H1 (cell line): ENCODE measurements at regions not wholly inside any gene's neighbourhood (a gene's known extent, or its start where the extent isn't known, plus 50 kb on each side); places are given as distances from the start of the nearest gene placed in this dataset.

Experiments used
- CTCF ChIA-PET: fragments of 300-600 bp; sonication (Branson Sonifier 250); formaldehyde crosslinking; loops from one replicate; lab custom pipeline; 2021; ENCODE audit not compliant: partially characterized antibody; lab: Charles Lee
- POLR2A ChIA-PET: fragments of 300-600 bp; sonication (Branson Sonifier 250); formaldehyde crosslinking; loops from one replicate; lab custom pipeline; 2021; ENCODE audit warnings: inconsistent platforms; ENCODE audit not compliant: partially characterized antibody; lab: Charles Lee
- DNase-seq, 2 experiments: peaks; one replicate each; pipeline versions ENCODE4 v3.0.0 to v3.0.0-alpha.2; 2010 to 2022; ENCODE audit warnings: low spot score in 2 of 2, low read depth in 1 of 2, mixed read lengths in 1 of 2
- FAIRE-seq: peaks from 2 replicates; lab custom pipeline; 2011; peaks lifted over from hg19 to GRCh38; lab: Jason Lieb, UNC
- H2AFZ ChIP-seq: 2 replicates; pipeline ENCODE4 v1.8.1; 2012; ENCODE audit warnings: low read length, inconsistent platforms
- H2AK5ac ChIP-seq: 2 replicates; pipeline ENCODE4 v1.6.1; 2013; ENCODE audit warnings: low read depth, low read length
- H2BK120ac ChIP-seq: replicated peaks from 2 replicates; pipeline ENCODE3; 2013; ENCODE audit warnings: low read depth, low read length, inconsistent platforms
- H2BK12ac ChIP-seq: 2 replicates; pipeline ENCODE4 v1.6.1; 2013; ENCODE audit warnings: low read depth, low read length
- H2BK15ac ChIP-seq: 2 replicates; pipeline ENCODE4 v1.6.1; 2013; ENCODE audit warnings: low read length
- H2BK20ac ChIP-seq: 2 replicates; pipeline ENCODE4 v1.6.1; 2013; ENCODE audit warnings: low read length
- H2BK5ac ChIP-seq: 2 replicates; pipeline ENCODE4 v1.6.1; 2013; ENCODE audit warnings: low read depth, low read length
- H3K14ac ChIP-seq: 2 replicates; pipeline ENCODE4 v1.6.1; 2013; ENCODE audit warnings: inconsistent platforms; ENCODE audit not compliant: insufficient read length
- H3K18ac ChIP-seq: 2 replicates; pipeline ENCODE4 v1.6.1; 2013; ENCODE audit warnings: low read length; ENCODE audit errors: extremely low read depth
- H3K23ac ChIP-seq: 2 replicates; pipeline ENCODE4 v1.6.1; 2013; ENCODE audit warnings: inconsistent platforms; ENCODE audit not compliant: insufficient read length
- H3K23me2 ChIP-seq: 2 replicates; pipeline ENCODE4 v1.6.1; 2013; ENCODE audit warnings: low read depth, low read length
- H3K27ac ChIP-seq: 2 replicates; pipeline ENCODE4 v1.6.1; 2011; ENCODE audit warnings: low read depth, low read length, inconsistent platforms
- H3K27me3 ChIP-seq, 4 experiments: replicated peaks in 1 of 4; 1 replicate in 1 of 4; 2 replicates in 3 of 4; pipeline versions ENCODE4 v1.6.1 to v1.8.1; 2011 to 2013; ENCODE audit warnings: low read length in 3 of 4, mild to moderate bottlenecking in 3 of 4, inconsistent platforms in 2 of 4, mixed read lengths in 2 of 4, moderate library complexity in 1 of 4; ENCODE audit not compliant: control insufficient read depth in 3 of 4, insufficient read depth in 3 of 4; ENCODE audit errors: extremely low read depth in 1 of 4
- H3K36me3 ChIP-seq, 4 experiments: 2 replicates each; pipeline versions ENCODE4 v1.6.1 to v1.8.1; 2011 to 2013; ENCODE audit warnings: mild to moderate bottlenecking in 4 of 4, low read length in 3 of 4, moderate library complexity in 2 of 4, control low read depth in 1 of 4, inconsistent platforms in 1 of 4; ENCODE audit not compliant: insufficient read depth in 4 of 4, control insufficient read depth in 2 of 4
- H3K4ac ChIP-seq: replicated peaks from 2 replicates; pipeline ENCODE3; 2013; ENCODE audit warnings: low read length, low read depth, mixed read lengths, inconsistent platforms; ENCODE audit not compliant: insufficient read length
- H3K4me1 ChIP-seq, 4 experiments: replicated peaks in 1 of 4; 1 replicate in 1 of 4; 2 replicates in 3 of 4; pipeline versions ENCODE4 v1.6.1 to v1.8.1; 2011 to 2013; ENCODE audit warnings: low read length in 3 of 4, inconsistent platforms in 2 of 4, mixed read lengths in 1 of 4; ENCODE audit not compliant: insufficient read depth in 4 of 4, control insufficient read depth in 3 of 4
- H3K4me2 ChIP-seq, 2 experiments: 2 replicates each; pipeline versions ENCODE4 v1.6.1 to v1.8.1; 2011 to 2013; ENCODE audit warnings: low read depth in 2 of 2, low read length in 2 of 2, control low read depth in 1 of 2, inconsistent platforms in 1 of 2, mild to moderate bottlenecking in 1 of 2; ENCODE audit not compliant: insufficient read depth in 1 of 2
- H3K4me3 ChIP-seq, 4 experiments: fragments of 200-600, 300-600 bp in 1 of 4; sonication (generic), shearing (Covaris generic), sonication (Bioruptor Twin) in 1 of 4; 2 replicates each; pipeline versions ENCODE4 v1.5.1 to v1.8.1; 2011 to 2016; ENCODE audit warnings: low read length in 4 of 4, low read depth in 3 of 4, control low read depth in 2 of 4, inconsistent platforms in 2 of 4, mild to moderate bottlenecking in 2 of 4, mixed read lengths in 1 of 4, moderate library complexity in 1 of 4; ENCODE audit not compliant: insufficient read depth in 2 of 4; ENCODE audit errors: extremely low read depth in 1 of 4
- H3K56ac ChIP-seq: replicated peaks from 2 replicates; pipeline ENCODE3; 2013; ENCODE audit warnings: low read depth, mild to moderate bottlenecking, mixed read lengths, low read length, inconsistent platforms; ENCODE audit not compliant: insufficient read length
- H3K79me1 ChIP-seq: 2 replicates; pipeline ENCODE4 v1.6.1; 2013; ENCODE audit warnings: low read depth, low read length, control low read depth
- H3K79me2 ChIP-seq, 2 experiments: 2 replicates each; pipeline versions ENCODE4 v1.6.1 to v1.8.1; 2012 to 2013; ENCODE audit warnings: low read length in 2 of 2, mild to moderate bottlenecking in 2 of 2, inconsistent platforms in 1 of 2; ENCODE audit not compliant: insufficient read depth in 2 of 2, control insufficient read depth in 1 of 2
- H3K9ac ChIP-seq, 4 experiments: replicated peaks in 1 of 4; 1 replicate in 1 of 4; 2 replicates in 3 of 4; pipeline versions ENCODE4 v1.6.1 to v1.8.1; 2011 to 2013; ENCODE audit warnings: low read depth in 3 of 4, low read length in 3 of 4, control low read depth in 2 of 4, mild to moderate bottlenecking in 2 of 4, moderate library complexity in 2 of 4, inconsistent platforms in 1 of 4; ENCODE audit errors: extremely low read depth in 1 of 4
- H3K9me3 ChIP-seq, 2 experiments: 2 replicates each; pipeline versions ENCODE4 v1.6.1 to v1.8.1; 2012 to 2013; ENCODE audit warnings: mild to moderate bottlenecking in 2 of 2, moderate library complexity in 2 of 2, control low read depth in 1 of 2, inconsistent platforms in 1 of 2, low read depth in 1 of 2, low read length in 1 of 2, mixed read lengths in 1 of 2; ENCODE audit not compliant: insufficient read depth in 2 of 2
- H4K20me1 ChIP-seq, 2 experiments: replicated peaks in 1 of 2; 2 replicates each; pipeline versions ENCODE3 to v1.8.1; 2011 to 2013; ENCODE audit warnings: inconsistent platforms in 2 of 2, low read length in 2 of 2, mild to moderate bottlenecking in 1 of 2; ENCODE audit not compliant: insufficient read depth in 2 of 2, control insufficient read depth in 1 of 2
- H4K5ac ChIP-seq: 2 replicates; pipeline ENCODE4 v1.6.1; 2013; ENCODE audit warnings: low read length, low read depth, mixed read lengths, inconsistent platforms; ENCODE audit not compliant: insufficient read length
- H4K8ac ChIP-seq: 2 replicates; pipeline ENCODE4 v1.8.0; 2013; ENCODE audit warnings: mild to moderate bottlenecking, moderate library complexity, low read length, inconsistent platforms; ENCODE audit not compliant: insufficient read depth; ENCODE audit errors: extremely low read depth
- H4K91ac ChIP-seq: replicated peaks from 2 replicates; pipeline ENCODE3; 2013; ENCODE audit warnings: low read length, mixed read lengths, inconsistent platforms; ENCODE audit not compliant: insufficient read length
- BRCA1 ChIP-seq: IDR thresholded peaks from 2 replicates; pipeline ENCODE4 v1.6.1; 2012; ENCODE audit warnings: low read depth, low read length, improper control_type of control experiment
- CHD1 ChIP-seq: IDR thresholded peaks from 2 replicates; pipeline ENCODE4 v1.6.1; 2012; ENCODE audit warnings: low read depth, low read length, improper control_type of control experiment
- CHD2 ChIP-seq: IDR thresholded peaks from 2 replicates; pipeline ENCODE4 v1.6.1; 2012; ENCODE audit warnings: low read length, improper control_type of control experiment
- CTBP2 ChIP-seq: IDR thresholded peaks from 2 replicates; pipeline ENCODE4 v1.7.0; 2011; ENCODE audit warnings: borderline replicate concordance, mild to moderate bottlenecking, moderate library complexity, mixed read lengths, low read length; ENCODE audit not compliant: insufficient read depth, insufficient read length
- GABPA ChIP-seq: IDR thresholded peaks from 2 replicates; pipeline ENCODE4 v1.6.1; 2011; ENCODE audit warnings: mild to moderate bottlenecking, low read length, moderate library complexity, borderline replicate concordance; ENCODE audit not compliant: insufficient read depth
- HDAC2 ChIP-seq, 2 experiments: fragments of 300-600 bp in 1 of 2; sonication (generic) in 1 of 2; IDR thresholded peaks; 2 replicates each; pipeline ENCODE4 v1.6.1; 2011 to 2012; ENCODE audit warnings: low read depth in 2 of 2, low read length in 2 of 2, mild to moderate bottlenecking in 2 of 2, moderate library complexity in 2 of 2, borderline replicate concordance in 1 of 2, inconsistent platforms in 1 of 2
- HDAC6 ChIP-seq: IDR thresholded peaks from one replicate; pipeline ENCODE4 v1.7.1; 2012; ENCODE audit warnings: low read depth, mild to moderate bottlenecking, inconsistent platforms, low read length, moderate library complexity
- KDM1A ChIP-seq: fragments of 200-600, 300-600 bp; sonication (generic); IDR thresholded peaks from 2 replicates; pipeline ENCODE4 v1.7.1; 2016; ENCODE audit warnings: mild to moderate bottlenecking, low read length, borderline replicate concordance
- MAFK ChIP-seq: IDR thresholded peaks from 2 replicates; pipeline ENCODE4 v1.6.1; 2012; ENCODE audit warnings: low read depth, mild to moderate bottlenecking, improper control_type of control experiment, low read length
- RXRA ChIP-seq: IDR thresholded peaks from 2 replicates; pipeline ENCODE4 v1.6.1; 2011; ENCODE audit warnings: low read depth, mild to moderate bottlenecking, low read length, moderate library complexity; ENCODE audit not compliant: insufficient read depth
- SAP30 ChIP-seq: fragments of 300-600 bp; sonication (generic); IDR thresholded peaks from 2 replicates; pipeline ENCODE4 v1.7.1; 2012; ENCODE audit warnings: low read length, moderate library complexity, mild to moderate bottlenecking, inconsistent platforms; ENCODE audit not compliant: insufficient read depth, insufficient replicate concordance
- SIX5 ChIP-seq: IDR thresholded peaks from 2 replicates; pipeline ENCODE4 v1.6.1; 2011; ENCODE audit warnings: mild to moderate bottlenecking, low read depth, low read length
- TAF1 ChIP-seq: IDR thresholded peaks from 2 replicates; pipeline ENCODE4 v1.6.1; 2011; ENCODE audit warnings: mild to moderate bottlenecking, low read depth, low read length
- WGBS, 2 experiments: shearing (Covaris generic) in 1 of 2; methylation state at CpG; one replicate each; pipeline versions ENCODE4 v1.1.6 to v1.1.7; 2013 to 2015; ENCODE audit warnings: low lambda C conversion rate in 2 of 2, mixed read lengths in 2 of 2, inconsistent platforms in 1 of 2, low coverage in 1 of 2, missing lambda C conversion rate in 1 of 2; ENCODE audit not compliant: insufficient replicate concordance in 2 of 2, insufficient coverage in 1 of 2, insufficient read length in 1 of 2; ENCODE audit errors: extremely low coverage in 1 of 2, missing lambda C conversion rate in 1 of 2; 5-methylcytosine and 5-hydroxymethylcytosine counted together

- Histone ChIP-seq H2AFZ (no peak overlapping the region), H3K36me3 (no peaks in the 10 kb centered on the region), H3K9me3 (peaks cover 0 to 7% of the 10 kb centered on the region in 2 experiments; a peak in 2 of 4 replicates), H3K14ac (no peak overlapping the region), H2AK5ac (no peak overlapping the region), H3K79me2 (no peaks in the 10 kb centered on the region), H2BK20ac (no peak overlapping the region), H3K9ac (no peak overlapping the region), H3K4me3 (no peak overlapping the region), H2BK12ac (no peak overlapping the region), H3K27me3 (no peaks in the 10 kb centered on the region), H3K56ac (no peak overlapping the region), H2BK5ac (no peak overlapping the region), H3K4me1 (no peaks in the 10 kb centered on the region), H2BK15ac (no peak overlapping the region), H4K20me1 (no peaks in the 10 kb centered on the region), H3K4ac (no peak overlapping the region), H3K23me2 (no peaks in the 10 kb centered on the region), H2BK120ac (no peak overlapping the region), H4K91ac (no peak overlapping the region), H3K23ac (no peak overlapping the region), H3K79me1 (no peaks in the 10 kb centered on the region), H3K4me2 (no peak overlapping the region), H4K8ac (no peak overlapping the region), H3K27ac (no peak overlapping the region), H3K18ac (no peak overlapping the region), H4K5ac (no peak overlapping the region)
- ChIA-PET POLR2A (interaction anchor here (0.7 kb wide), 1 partner anchor 131 kb away, joined by 3 read pairs; no protein-coding TSS in a partner anchor), CTCF (interaction anchor here (0.6 to 3.1 kb wide), 4 partner anchors 9 to 92 kb away, joined by 3 to 11 read pairs (median 7); no protein-coding TSS in a partner anchor)
- 86% methylated on average over 21 of the region's 22 CpGs; no CpG with 5 or more reads in 1 of the 2 experiments for WGBS, 2 experiments
- no peak for DNase-seq
- FAIRE-seq: no peak
- TF ChIP-seq RXRA: no peak
- TF ChIP-seq CTBP2: no peak
- TF ChIP-seq GABPA: no peak
- TF ChIP-seq SAP30: no peak
- no peak for TF ChIP-seq BRCA1
- TF ChIP-seq HDAC2 (IDR thresholded peaks at IDR 0.05; ENCODE audit: borderline replicate concordance in 1 of 2, low read depth in 2 of 2, low read length in 2 of 2): no peak
- TF ChIP-seq MAFK: no peak
- TF ChIP-seq HDAC6: no peak
- no peak for TF ChIP-seq SIX5
- no peak for TF ChIP-seq CHD2
- TF ChIP-seq CHD1: no peak
- TF ChIP-seq TAF1: no peak
- TF ChIP-seq KDM1A: no peak
These were observed 84.2 kb upstream of the SALL3 start for GRCh38 chr18:78895207-78896001.
